ENCODE measurements at regions not wholly inside any gene's neighbourhood (a gene's known extent, or its start where the extent isn't known, plus 50 kb on each side); places are given as distances from the start of the nearest gene placed in this dataset.

DNA sequence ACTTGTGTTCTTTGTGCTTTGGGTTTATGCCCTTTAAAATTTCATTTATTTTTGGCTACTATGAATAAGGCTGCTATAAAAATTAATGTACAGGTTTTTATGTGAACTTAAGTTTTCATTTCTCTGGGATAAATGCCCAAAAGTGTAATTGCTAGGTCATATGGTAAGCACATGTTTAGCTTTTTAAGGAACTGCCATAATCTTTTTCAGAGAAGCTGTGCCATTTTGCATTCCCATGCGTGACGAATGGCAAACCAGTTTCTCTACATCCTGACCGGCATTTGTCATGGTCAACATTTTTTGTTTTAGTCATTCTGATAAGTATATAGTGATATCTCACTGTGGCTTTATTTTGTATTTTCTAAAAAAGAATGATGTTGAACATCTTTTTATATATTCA is 236.0 kb upstream of the SGK1 start:
- no peak for ATAC-seq
- TF ChIP-seq, protein P1, sequence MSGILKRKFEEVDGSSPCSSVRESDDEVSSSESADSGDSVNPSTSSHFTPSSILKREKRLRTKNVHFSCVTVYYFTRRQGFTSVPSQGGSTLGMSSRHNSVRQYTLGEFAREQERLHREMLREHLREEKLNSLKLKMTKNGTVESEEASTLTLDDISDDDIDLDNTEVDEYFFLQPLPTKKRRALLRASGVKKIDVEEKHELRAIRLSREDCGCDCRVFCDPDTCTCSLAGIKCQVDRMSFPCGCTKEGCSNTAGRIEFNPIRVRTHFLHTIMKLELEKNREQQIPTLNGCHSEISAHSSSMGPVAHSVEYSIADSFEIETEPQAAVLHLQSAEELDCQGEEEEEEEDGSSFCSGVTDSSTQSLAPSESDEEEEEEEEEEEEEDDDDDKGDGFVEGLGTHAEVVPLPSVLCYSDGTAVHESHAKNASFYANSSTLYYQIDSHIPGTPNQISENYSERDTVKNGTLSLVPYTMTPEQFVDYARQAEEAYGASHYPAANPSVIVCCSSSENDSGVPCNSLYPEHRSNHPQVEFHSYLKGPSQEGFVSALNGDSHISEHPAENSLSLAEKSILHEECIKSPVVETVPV (CRISPR knock-in tag; IDR thresholded peaks at IDR 0.05) = no peak
- no peak for TF ChIP-seq ZNF70 (CRISPR knock-in tag; IDR thresholded peaks at IDR 0.05)
- TF ChIP-seq ISL1 (CRISPR knock-in tag; IDR thresholded peaks at IDR 0.05) = no peak
- TF ChIP-seq ZFP3 (CRISPR knock-in tag; IDR thresholded peaks at IDR 0.05) = no peak
- no peak for TF ChIP-seq SNAI2 (CRISPR knock-in tag; IDR thresholded peaks at IDR 0.05)
- TF ChIP-seq ZFP30 (CRISPR knock-in tag; IDR thresholded peaks at IDR 0.05) = no peak
- TF ChIP-seq, protein P2, sequence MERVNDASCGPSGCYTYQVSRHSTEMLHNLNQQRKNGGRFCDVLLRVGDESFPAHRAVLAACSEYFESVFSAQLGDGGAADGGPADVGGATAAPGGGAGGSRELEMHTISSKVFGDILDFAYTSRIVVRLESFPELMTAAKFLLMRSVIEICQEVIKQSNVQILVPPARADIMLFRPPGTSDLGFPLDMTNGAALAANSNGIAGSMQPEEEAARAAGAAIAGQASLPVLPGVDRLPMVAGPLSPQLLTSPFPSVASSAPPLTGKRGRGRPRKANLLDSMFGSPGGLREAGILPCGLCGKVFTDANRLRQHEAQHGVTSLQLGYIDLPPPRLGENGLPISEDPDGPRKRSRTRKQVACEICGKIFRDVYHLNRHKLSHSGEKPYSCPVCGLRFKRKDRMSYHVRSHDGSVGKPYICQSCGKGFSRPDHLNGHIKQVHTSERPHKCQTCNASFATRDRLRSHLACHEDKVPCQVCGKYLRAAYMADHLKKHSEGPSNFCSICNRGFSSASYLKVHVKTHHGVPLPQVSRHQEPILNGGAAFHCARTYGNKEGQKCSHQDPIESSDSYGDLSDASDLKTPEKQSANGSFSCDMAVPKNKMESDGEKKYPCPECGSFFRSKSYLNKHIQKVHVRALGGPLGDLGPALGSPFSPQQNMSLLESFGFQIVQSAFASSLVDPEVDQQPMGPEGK (CRISPR knock-in tag; IDR thresholded peaks at IDR 0.05; ENCODE audit: borderline replicate concordance) = no peak
- TF ChIP-seq RARB (CRISPR knock-in tag; IDR thresholded peaks at IDR 0.05) = no peak
- TF ChIP-seq, protein P3, sequence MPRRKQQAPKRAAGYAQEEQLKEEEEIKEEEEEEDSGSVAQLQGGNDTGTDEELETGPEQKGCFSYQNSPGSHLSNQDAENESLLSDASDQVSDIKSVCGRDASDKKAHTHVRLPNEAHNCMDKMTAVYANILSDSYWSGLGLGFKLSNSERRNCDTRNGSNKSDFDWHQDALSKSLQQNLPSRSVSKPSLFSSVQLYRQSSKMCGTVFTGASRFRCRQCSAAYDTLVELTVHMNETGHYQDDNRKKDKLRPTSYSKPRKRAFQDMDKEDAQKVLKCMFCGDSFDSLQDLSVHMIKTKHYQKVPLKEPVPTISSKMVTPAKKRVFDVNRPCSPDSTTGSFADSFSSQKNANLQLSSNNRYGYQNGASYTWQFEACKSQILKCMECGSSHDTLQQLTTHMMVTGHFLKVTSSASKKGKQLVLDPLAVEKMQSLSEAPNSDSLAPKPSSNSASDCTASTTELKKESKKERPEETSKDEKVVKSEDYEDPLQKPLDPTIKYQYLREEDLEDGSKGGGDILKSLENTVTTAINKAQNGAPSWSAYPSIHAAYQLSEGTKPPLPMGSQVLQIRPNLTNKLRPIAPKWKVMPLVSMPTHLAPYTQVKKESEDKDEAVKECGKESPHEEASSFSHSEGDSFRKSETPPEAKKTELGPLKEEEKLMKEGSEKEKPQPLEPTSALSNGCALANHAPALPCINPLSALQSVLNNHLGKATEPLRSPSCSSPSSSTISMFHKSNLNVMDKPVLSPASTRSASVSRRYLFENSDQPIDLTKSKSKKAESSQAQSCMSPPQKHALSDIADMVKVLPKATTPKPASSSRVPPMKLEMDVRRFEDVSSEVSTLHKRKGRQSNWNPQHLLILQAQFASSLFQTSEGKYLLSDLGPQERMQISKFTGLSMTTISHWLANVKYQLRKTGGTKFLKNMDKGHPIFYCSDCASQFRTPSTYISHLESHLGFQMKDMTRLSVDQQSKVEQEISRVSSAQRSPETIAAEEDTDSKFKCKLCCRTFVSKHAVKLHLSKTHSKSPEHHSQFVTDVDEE (CRISPR knock-in tag; IDR thresholded peaks at IDR 0.05) = no peak
- no peak for TF ChIP-seq ESRRG (CRISPR knock-in tag; IDR thresholded peaks at IDR 0.05)
- TF ChIP-seq PPARA (CRISPR knock-in tag; IDR thresholded peaks at IDR 0.05; ENCODE audit: borderline replicate concordance) = no peak
- no peak for TF ChIP-seq ZNF565 (CRISPR knock-in tag; conservative IDR thresholded peaks at IDR 0.05; ENCODE audit: low read depth)
- TF ChIP-seq ZNF8 (CRISPR knock-in tag; IDR thresholded peaks at IDR 0.05) = no peak
- TF ChIP-seq ZC3H10 (CRISPR knock-in tag; IDR thresholded peaks at IDR 0.05) = no peak

GRCh38 chr6:134551245-134551960 is 233.5 kb upstream of the SGK1 start:
- no peak for TF ChIP-seq TOX (CRISPR knock-in tag; IDR thresholded peaks at IDR 0.05; ENCODE audit: borderline replicate concordance)
- TF ChIP-seq, protein P4, sequence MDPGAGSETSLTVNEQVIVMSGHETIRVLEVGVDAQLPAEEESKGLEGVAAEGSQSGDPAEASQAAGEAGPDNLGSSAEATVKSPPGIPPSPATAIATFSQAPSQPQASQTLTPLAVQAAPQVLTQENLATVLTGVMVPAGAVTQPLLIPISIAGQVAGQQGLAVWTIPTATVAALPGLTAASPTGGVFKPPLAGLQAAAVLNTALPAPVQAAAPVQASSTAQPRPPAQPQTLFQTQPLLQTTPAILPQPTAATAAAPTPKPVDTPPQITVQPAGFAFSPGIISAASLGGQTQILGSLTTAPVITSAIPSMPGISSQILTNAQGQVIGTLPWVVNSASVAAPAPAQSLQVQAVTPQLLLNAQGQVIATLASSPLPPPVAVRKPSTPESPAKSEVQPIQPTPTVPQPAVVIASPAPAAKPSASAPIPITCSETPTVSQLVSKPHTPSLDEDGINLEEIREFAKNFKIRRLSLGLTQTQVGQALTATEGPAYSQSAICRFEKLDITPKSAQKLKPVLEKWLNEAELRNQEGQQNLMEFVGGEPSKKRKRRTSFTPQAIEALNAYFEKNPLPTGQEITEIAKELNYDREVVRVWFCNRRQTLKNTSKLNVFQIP (CRISPR knock-in tag; IDR thresholded peaks at IDR 0.05; ENCODE audit: borderline replicate concordance, low read depth) = no peak
- TF ChIP-seq ISL1 (CRISPR knock-in tag; IDR thresholded peaks at IDR 0.05) = no peak
- TF ChIP-seq CSDC2 (CRISPR knock-in tag; IDR thresholded peaks at IDR 0.05) = no peak
- TF ChIP-seq ZNF70 (CRISPR knock-in tag; IDR thresholded peaks at IDR 0.05) = no peak
- no peak for TF ChIP-seq ESRRG (CRISPR knock-in tag; IDR thresholded peaks at IDR 0.05)
- TF ChIP-seq ZFP3 (CRISPR knock-in tag; IDR thresholded peaks at IDR 0.05) = no peak
- TF ChIP-seq ZFP30 (CRISPR knock-in tag; IDR thresholded peaks at IDR 0.05) = no peak
- no peak for TF ChIP-seq ZNF8 (CRISPR knock-in tag; IDR thresholded peaks at IDR 0.05)
- TF ChIP-seq, protein P1 (CRISPR knock-in tag; IDR thresholded peaks at IDR 0.05) = no peak
- no peak for TF ChIP-seq CREB5 (CRISPR knock-in tag; IDR thresholded peaks at IDR 0.05; ENCODE audit: low read depth)
- TF ChIP-seq, protein P2 (CRISPR knock-in tag; IDR thresholded peaks at IDR 0.05; ENCODE audit: borderline replicate concordance) = no peak
- TF ChIP-seq BACH2 (CRISPR knock-in tag; IDR thresholded peaks at IDR 0.05; ENCODE audit: borderline replicate concordance) = no peak
- TF ChIP-seq OSR1 (CRISPR knock-in tag; IDR thresholded peaks at IDR 0.05) = no peak
- no peak for TF ChIP-seq ZNF565 (CRISPR knock-in tag; conservative IDR thresholded peaks at IDR 0.05; ENCODE audit: low read depth)
- TF ChIP-seq ARNTL (CRISPR knock-in tag; IDR thresholded peaks at IDR 0.05; ENCODE audit: borderline replicate concordance, low read depth) = no peak
- TF ChIP-seq TCF4 (CRISPR knock-in tag; IDR thresholded peaks at IDR 0.05; ENCODE audit: borderline replicate concordance) = no peak
- TF ChIP-seq, protein P3 (CRISPR knock-in tag; IDR thresholded peaks at IDR 0.05) = no peak
- no peak for TF ChIP-seq GLIS3 (CRISPR knock-in tag; IDR thresholded peaks at IDR 0.05)
- TF ChIP-seq ZC3H10 (CRISPR knock-in tag; IDR thresholded peaks at IDR 0.05) = no peak
- peak; percentile 78 for ATAC-seq

Measured in SK-N-SH treated with all-trans-retinoic acid at 6 μM for 48 hours (cell line).